GM12878 (cell line): ENCODE measurements at regions not wholly inside any gene's neighbourhood (a gene's known extent, or its start where the extent isn't known, plus 50 kb on each side); places are given as distances from the start of the nearest gene placed in this dataset.

Experiments used
- CBX3 ChIP-seq: fragments of 200-600 bp; sonication (generic); IDR thresholded peaks from 2 replicates; pipeline ENCODE4 v1.6.1; 2016; ENCODE audit warnings: low read depth, borderline replicate concordance
- CHD1 ChIP-seq: IDR thresholded peaks from 2 replicates; pipeline ENCODE4 v1.6.1; 2012; ENCODE audit warnings: low read depth, low read length, improper control_type of control experiment
- GABPA ChIP-seq: IDR thresholded peaks from 2 replicates; pipeline ENCODE4 v1.6.1; 2014; ENCODE audit warnings: antibody characterized with exemption, low read depth, mild to moderate bottlenecking, inconsistent platforms
- HDAC2 ChIP-seq: fragments of 200-600 bp; sonication (generic); IDR thresholded peaks from 2 replicates; pipeline ENCODE4 v1.6.1; 2017
- MTA2 ChIP-seq: fragments of 450-650 bp; IDR thresholded peaks from 2 replicates; pipeline ENCODE4 v1.6.1; 2016; ENCODE audit warnings: low read depth, mild to moderate bottlenecking, moderate library complexity
- MXI1 ChIP-seq: fragments of 150-350 bp; IDR thresholded peaks from 2 replicates; pipeline ENCODE4 v1.6.1; 2011; ENCODE audit warnings: low read depth, mild to moderate bottlenecking, inconsistent platforms, low read length, improper control_type of control experiment
- PAX8 ChIP-seq: fragments of 450-650 bp; IDR thresholded peaks from 2 replicates; pipeline ENCODE4 v1.6.1; 2017; ENCODE audit warnings: mild to moderate bottlenecking, moderate library complexity
- POLR2AphosphoS5 ChIP-seq: IDR thresholded peaks from 2 replicates; pipeline ENCODE4 v1.6.1; 2011; ENCODE audit warnings: mild to moderate bottlenecking, low read length, inconsistent platforms
- TF ChIP-seq, protein P1 (sequence below): fragments of 450-650 bp; formaldehyde crosslinking; IDR thresholded peaks from 2 replicates; pipeline ENCODE4 v1.4.0; 2022; ENCODE audit warnings: mild to moderate bottlenecking, moderate library complexity
- TF ChIP-seq, protein P2 (sequence below): fragments of 450-650 bp; IDR thresholded peaks from 2 replicates; pipeline ENCODE4 v1.6.1; 2017; ENCODE audit warnings: borderline replicate concordance

DNA sequence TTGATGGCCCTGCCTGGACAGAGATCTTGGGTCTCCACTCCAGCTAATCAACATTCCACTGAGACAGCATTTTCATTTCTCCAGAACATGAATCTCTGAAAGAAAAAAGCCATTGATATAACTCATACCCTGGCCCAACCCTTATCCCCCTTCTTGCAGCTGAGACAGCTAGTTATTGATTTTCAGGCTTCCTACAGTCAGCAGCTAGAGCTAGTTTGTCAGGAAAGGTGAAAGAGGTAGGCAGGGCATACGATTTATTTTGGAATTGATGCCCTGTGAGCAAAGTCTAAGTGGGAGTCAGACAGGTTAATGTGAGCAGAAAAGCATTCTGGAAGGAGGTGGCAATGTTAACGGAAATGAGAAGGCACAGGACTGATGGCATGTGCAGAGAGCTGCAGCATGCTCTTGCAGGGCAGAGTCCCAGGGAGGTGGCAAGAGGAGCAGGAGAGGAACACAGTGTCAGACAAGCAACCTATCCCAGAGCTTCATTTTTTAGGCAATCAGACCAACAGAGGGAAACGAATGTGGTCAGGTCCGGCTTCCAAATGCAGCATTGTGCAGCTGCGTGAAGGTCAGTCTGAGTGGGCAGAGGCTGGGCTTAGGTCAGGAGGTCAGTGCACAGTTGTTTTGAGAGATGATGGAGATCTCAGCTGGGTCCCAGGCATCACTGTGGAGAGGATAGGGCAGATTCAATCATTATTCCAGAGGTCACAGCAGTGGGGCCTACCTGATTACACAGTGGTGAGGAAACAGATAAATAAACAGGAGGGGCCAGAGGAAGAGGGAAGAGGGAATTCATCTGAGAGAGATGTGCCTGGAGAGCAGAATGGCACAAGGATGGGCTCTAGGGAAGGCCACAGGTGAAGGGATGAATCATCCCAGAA, 134.8 kb downstream of the CMPK2 start (continued):
- TF ChIP-seq CBX3 (no peak), HDAC2 (no peak), MTA2 (no peak), POLR2AphosphoS5 (no peak), GABPA (no peak), PAX8 (no peak), CHD1 (no peak), MXI1 (no peak)
- TF ChIP-seq, protein P1, sequence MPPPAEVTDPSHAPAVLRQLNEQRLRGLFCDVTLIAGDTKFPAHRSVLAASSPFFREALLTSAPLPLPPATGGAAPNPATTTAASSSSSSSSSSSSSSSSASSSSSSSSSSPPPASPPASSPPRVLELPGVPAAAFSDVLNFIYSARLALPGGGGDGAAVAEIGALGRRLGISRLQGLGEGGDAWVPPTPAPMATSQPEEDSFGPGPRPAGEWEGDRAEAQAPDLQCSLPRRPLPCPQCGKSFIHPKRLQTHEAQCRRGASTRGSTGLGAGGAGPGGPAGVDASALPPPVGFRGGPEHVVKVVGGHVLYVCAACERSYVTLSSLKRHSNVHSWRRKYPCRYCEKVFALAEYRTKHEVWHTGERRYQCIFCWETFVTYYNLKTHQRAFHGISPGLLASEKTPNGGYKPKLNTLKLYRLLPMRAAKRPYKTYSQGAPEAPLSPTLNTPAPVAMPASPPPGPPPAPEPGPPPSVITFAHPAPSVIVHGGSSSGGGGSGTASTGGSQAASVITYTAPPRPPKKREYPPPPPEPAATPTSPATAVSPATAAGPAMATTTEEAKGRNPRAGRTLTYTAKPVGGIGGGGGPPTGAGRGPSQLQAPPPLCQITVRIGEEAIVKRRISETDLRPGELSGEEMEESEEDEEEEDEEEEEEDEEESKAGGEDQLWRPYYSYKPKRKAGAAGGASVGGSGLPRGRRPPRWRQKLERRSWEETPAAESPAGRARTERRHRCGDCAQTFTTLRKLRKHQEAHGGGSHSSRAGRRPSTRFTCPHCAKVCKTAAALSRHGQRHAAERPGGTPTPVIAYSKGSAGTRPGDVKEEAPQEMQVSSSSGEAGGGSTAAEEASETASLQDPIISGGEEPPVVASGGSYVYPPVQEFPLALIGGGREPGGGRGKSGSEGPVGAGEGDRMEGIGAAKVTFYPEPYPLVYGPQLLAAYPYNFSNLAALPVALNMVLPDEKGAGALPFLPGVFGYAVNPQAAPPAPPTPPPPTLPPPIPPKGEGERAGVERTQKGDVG (CRISPR knock-in tag): no peak
- TF ChIP-seq, protein P2, sequence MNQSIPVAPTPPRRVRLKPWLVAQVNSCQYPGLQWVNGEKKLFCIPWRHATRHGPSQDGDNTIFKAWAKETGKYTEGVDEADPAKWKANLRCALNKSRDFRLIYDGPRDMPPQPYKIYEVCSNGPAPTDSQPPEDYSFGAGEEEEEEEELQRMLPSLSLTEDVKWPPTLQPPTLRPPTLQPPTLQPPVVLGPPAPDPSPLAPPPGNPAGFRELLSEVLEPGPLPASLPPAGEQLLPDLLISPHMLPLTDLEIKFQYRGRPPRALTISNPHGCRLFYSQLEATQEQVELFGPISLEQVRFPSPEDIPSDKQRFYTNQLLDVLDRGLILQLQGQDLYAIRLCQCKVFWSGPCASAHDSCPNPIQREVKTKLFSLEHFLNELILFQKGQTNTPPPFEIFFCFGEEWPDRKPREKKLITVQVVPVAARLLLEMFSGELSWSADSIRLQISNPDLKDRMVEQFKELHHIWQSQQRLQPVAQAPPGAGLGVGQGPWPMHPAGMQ: no peak
